Neural cell (in vitro differentiated cells): ENCODE measurements at regions not wholly inside any gene's neighbourhood (a gene's known extent, or its start where the extent isn't known, plus 50 kb on each side); places are given as distances from the start of the nearest gene placed in this dataset.

ENCODE experiments used
- H2AFZ ChIP-seq: fragments of 200-600, 300-800 bp; sonication (generic), shearing (Covaris generic); 2 replicates; pipeline ENCODE4 v1.6.0; 2014; ENCODE audit warnings: low read depth, mild to moderate bottlenecking, antibody characterized with exemption, low read length, moderate library complexity
- H3F3A ChIP-seq: fragments of 200-600 bp; shearing (Covaris generic); 2 replicates; pipeline ENCODE4 v1.6.1; 2016; ENCODE audit warnings: mild to moderate bottlenecking, moderate library complexity, mixed read lengths, antibody characterized with exemption, low read length; ENCODE audit not compliant: insufficient read depth, poor library complexity, severe bottlenecking
- H3K27ac ChIP-seq: fragments of 200-600, 300-800 bp; sonication (generic), shearing (Covaris generic); 2 replicates; pipeline ENCODE4 v1.5.1; 2014; ENCODE audit warnings: mild to moderate bottlenecking, low read length, moderate library complexity
- H3K27me3 ChIP-seq: fragments of 300-800, 200-600 bp; sonication (generic), shearing (Covaris generic); 2 replicates; pipeline ENCODE4 v1.6.0; 2014; ENCODE audit warnings: mild to moderate bottlenecking, low read depth, low read length, moderate library complexity; ENCODE audit not compliant: insufficient read depth
- H3K36me3 ChIP-seq: fragments of 300-800, 200-600 bp; sonication (generic), shearing (Covaris generic); 2 replicates; pipeline ENCODE4 v1.5.1; 2014; ENCODE audit warnings: mild to moderate bottlenecking, antibody characterized with exemption, low read length, moderate library complexity; ENCODE audit not compliant: insufficient read depth
- H3K4me2 ChIP-seq: fragments of 300-800, 200-600 bp; sonication (generic), shearing (Covaris generic); 2 replicates; pipeline ENCODE4 v1.6.0; 2014; ENCODE audit warnings: mild to moderate bottlenecking, low read length
- H3K4me3 ChIP-seq: fragments of 300-800, 200-600 bp; sonication (generic), shearing (Covaris generic); 2 replicates; pipeline ENCODE4 v1.5.1; 2014; ENCODE audit warnings: mild to moderate bottlenecking, low read length, moderate library complexity
- H3K79me2 ChIP-seq: fragments of 200-600 bp; shearing (Covaris generic); replicated peaks from 2 replicates; pipeline ENCODE4 v1.6.0; 2014; ENCODE audit warnings: mild to moderate bottlenecking, low read length, moderate library complexity; ENCODE audit not compliant: insufficient read depth
- H3K9ac ChIP-seq: fragments of 300-800, 200-600 bp; sonication (generic), shearing (Covaris generic); 2 replicates; pipeline ENCODE4 v1.6.1; 2016; ENCODE audit warnings: mild to moderate bottlenecking, low read length, mixed read lengths
- H3K9me2 ChIP-seq: fragments of 200-600 bp; shearing (Covaris generic); 2 replicates; pipeline ENCODE4 v1.6.1; 2016; ENCODE audit warnings: mild to moderate bottlenecking, low read length, mixed read lengths; ENCODE audit not compliant: insufficient read depth
- H3K9me3 ChIP-seq: fragments of 200-600, 300-800 bp; sonication (generic), shearing (Covaris generic); 2 replicates; pipeline ENCODE4 v1.6.1; 2016; ENCODE audit warnings: mild to moderate bottlenecking, mixed run types, low read length, moderate library complexity, mixed read lengths
- H4K20me1 ChIP-seq: fragments of 200-600 bp; shearing (Covaris generic); 2 replicates; pipeline ENCODE4 v1.6.1; 2016; ENCODE audit warnings: mild to moderate bottlenecking, mixed run types; ENCODE audit not compliant: insufficient read depth
- EP300 ChIP-seq: fragments of 450-650 bp; conservative IDR thresholded peaks from 2 replicates; pipeline ENCODE4 v1.6.1; 2014; ENCODE audit warnings: antibody characterized with exemption, mild to moderate bottlenecking, moderate library complexity; ENCODE audit not compliant: poor library complexity, severe bottlenecking
- EZH2 ChIP-seq: fragments of 200-600, 300-800 bp; shearing (Covaris generic), sonication (generic); IDR thresholded peaks from 2 replicates; pipeline ENCODE4 v1.6.1; 2014; ENCODE audit warnings: antibody characterized with exemption, low read length, borderline replicate concordance, mild to moderate bottlenecking; ENCODE audit not compliant: insufficient read depth, poor library complexity, severe bottlenecking
- MXI1 ChIP-seq: fragments of 450-650 bp; conservative IDR thresholded peaks from 2 replicates; pipeline ENCODE4 v1.6.1; 2014; ENCODE audit warnings: antibody characterized with exemption, mild to moderate bottlenecking; ENCODE audit not compliant: poor library complexity, severe bottlenecking
- POLR2AphosphoS5 ChIP-seq: IDR thresholded peaks from 2 replicates; pipeline ENCODE4 v1.6.1; 2012
- RAD21 ChIP-seq: fragments of 450-650 bp; conservative IDR thresholded peaks from 2 replicates; pipeline ENCODE4 v1.6.1; 2014; ENCODE audit warnings: antibody characterized with exemption, mild to moderate bottlenecking, moderate library complexity
- REST ChIP-seq: IDR thresholded peaks from 2 replicates; pipeline ENCODE4 v1.6.1; 2012; ENCODE audit warnings: borderline replicate concordance
- SMC3 ChIP-seq: fragments of 450-650 bp; conservative IDR thresholded peaks from 2 replicates; pipeline ENCODE4 v1.6.1; 2014; ENCODE audit warnings: antibody characterized with exemption, mild to moderate bottlenecking, moderate library complexity; ENCODE audit not compliant: poor library complexity
- TAF1 ChIP-seq: IDR thresholded peaks from 2 replicates; pipeline ENCODE4 v1.6.1; 2012; ENCODE audit warnings: low read depth
- TF ChIP-seq, protein P1 (sequence below): fragments of 450-650 bp; IDR thresholded peaks from 2 replicates; pipeline ENCODE4 v1.5.1; 2014; ENCODE audit warnings: antibody characterized with exemption, mild to moderate bottlenecking, moderate library complexity; ENCODE audit not compliant: poor library complexity, severe bottlenecking

- no peaks in the 10 kb centered on the region for H3K36me3 ChIP-seq
- H4K20me1 ChIP-seq = no peaks in the 10 kb centered on the region
- no peaks in the 10 kb centered on the region for H3K79me2 ChIP-seq
- H3K27me3 ChIP-seq = no peaks in the 10 kb centered on the region
- TF ChIP-seq POLR2AphosphoS5 (no peak), EP300 (no peak), MXI1 (no peak), RAD21 (no peak), REST (no peak), EZH2 (no peak), TAF1 (no peak), SMC3 (no peak)
- TF ChIP-seq, protein P1, sequence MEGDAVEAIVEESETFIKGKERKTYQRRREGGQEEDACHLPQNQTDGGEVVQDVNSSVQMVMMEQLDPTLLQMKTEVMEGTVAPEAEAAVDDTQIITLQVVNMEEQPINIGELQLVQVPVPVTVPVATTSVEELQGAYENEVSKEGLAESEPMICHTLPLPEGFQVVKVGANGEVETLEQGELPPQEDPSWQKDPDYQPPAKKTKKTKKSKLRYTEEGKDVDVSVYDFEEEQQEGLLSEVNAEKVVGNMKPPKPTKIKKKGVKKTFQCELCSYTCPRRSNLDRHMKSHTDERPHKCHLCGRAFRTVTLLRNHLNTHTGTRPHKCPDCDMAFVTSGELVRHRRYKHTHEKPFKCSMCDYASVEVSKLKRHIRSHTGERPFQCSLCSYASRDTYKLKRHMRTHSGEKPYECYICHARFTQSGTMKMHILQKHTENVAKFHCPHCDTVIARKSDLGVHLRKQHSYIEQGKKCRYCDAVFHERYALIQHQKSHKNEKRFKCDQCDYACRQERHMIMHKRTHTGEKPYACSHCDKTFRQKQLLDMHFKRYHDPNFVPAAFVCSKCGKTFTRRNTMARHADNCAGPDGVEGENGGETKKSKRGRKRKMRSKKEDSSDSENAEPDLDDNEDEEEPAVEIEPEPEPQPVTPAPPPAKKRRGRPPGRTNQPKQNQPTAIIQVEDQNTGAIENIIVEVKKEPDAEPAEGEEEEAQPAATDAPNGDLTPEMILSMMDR = no peak
- no peak overlapping the region for H2AFZ ChIP-seq
- H3K27ac ChIP-seq = no peak overlapping the region
- no peaks in the 10 kb centered on the region for H3K9me2 ChIP-seq
- no peaks in the 10 kb centered on the region for H3F3A ChIP-seq
- H3K9ac ChIP-seq = no peak overlapping the region
- H3K9me3 ChIP-seq = no peaks in the 10 kb centered on the region
- H3K4me2 ChIP-seq = no peak overlapping the region
- no peak overlapping the region for H3K4me3 ChIP-seq
Observed at GRCh38 chr2:204135752-204136151, 199.2 kb downstream of the ICOS start.

DNA sequence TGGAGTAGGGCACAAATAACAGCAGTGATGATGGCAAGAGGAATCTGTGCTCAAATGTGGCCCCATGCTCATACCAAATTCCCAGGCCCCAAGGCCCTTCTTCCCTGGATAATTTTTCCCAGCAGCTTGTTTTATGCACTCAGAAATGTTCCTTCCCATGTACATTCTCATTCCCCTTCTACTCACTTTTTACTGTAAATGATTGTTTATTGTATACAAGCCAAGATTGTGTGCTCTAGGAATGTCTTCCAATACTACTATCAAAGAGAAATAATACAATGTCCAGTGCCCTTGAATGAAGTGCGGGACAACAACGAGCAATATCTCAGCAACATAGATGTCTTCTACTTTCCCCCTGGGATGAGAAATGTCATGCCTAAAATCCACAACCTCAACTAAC is 201.6 kb downstream of the ICOS start:
- Histone ChIP-seq H3K9ac (no peak overlapping the region), H3K4me3 (no peak overlapping the region), H2AFZ (no peak overlapping the region), H3K9me3 (no peaks in the 10 kb centered on the region), H3K9me2 (no peaks in the 10 kb centered on the region), H3K27ac (no peak overlapping the region), H3K79me2 (no peaks in the 10 kb centered on the region), H3K27me3 (no peaks in the 10 kb centered on the region), H4K20me1 (no peaks in the 10 kb centered on the region), H3K36me3 (no peaks in the 10 kb centered on the region), H3K4me2 (no peak overlapping the region), H3F3A (no peaks in the 10 kb centered on the region)
- TF ChIP-seq EP300 (no peak), POLR2AphosphoS5 (no peak), REST (no peak), EZH2 (no peak), TAF1 (no peak)
- TF ChIP-seq, protein P1 = no peak
